Calu3 (cell line): ENCODE measurements at regions not wholly inside any gene's neighbourhood (a gene's known extent, or its start where the extent isn't known, plus 50 kb on each side); places are given as distances from the start of the nearest gene placed in this dataset.

Source experiments
- BruUV-seq: library from RNA; stranded (reverse); fragments of 400-500 nt; replicated peaks from 2 replicates; lab custom pipeline; 2021; lab: Mats Ljungman, UMichigan
- CTCF ChIA-PET: fragments of 300-600 bp; sonication (Branson Sonifier 250); formaldehyde crosslinking; loops from one replicate; lab custom pipeline; 2022; ENCODE audit warnings: antibody characterized with exemption; lab: Charles Lee
- DNase-seq: peaks from one replicate; pipeline ENCODE4 v3.0.0; 2022
- H3K27ac Mint-ChIP-seq: one replicate; pipeline ENCODE4 v1.8.0; 2022; ENCODE audit warnings: mixed read lengths; ENCODE audit not compliant: unreplicated experiment
- H3K27me3 Mint-ChIP-seq: one replicate; pipeline ENCODE4 v1.8.0; 2022; ENCODE audit warnings: mixed read lengths; ENCODE audit not compliant: unreplicated experiment
- H3K36me3 Mint-ChIP-seq: one replicate; pipeline ENCODE4 v1.8.0; 2022; ENCODE audit warnings: mild to moderate bottlenecking, moderate library complexity, mixed read lengths; ENCODE audit not compliant: insufficient read depth, unreplicated experiment
- H3K4me1 Mint-ChIP-seq: one replicate; pipeline ENCODE4 v1.8.0; 2022; ENCODE audit warnings: mild to moderate bottlenecking, low read depth, mixed read lengths; ENCODE audit not compliant: unreplicated experiment
- H3K4me3 Mint-ChIP-seq: one replicate; pipeline ENCODE4 v1.8.0; 2022; ENCODE audit warnings: mild to moderate bottlenecking, low read depth, moderate library complexity, mixed read lengths; ENCODE audit not compliant: unreplicated experiment
- H3K9me3 Mint-ChIP-seq: one replicate; pipeline ENCODE4 v1.8.0; 2022; ENCODE audit warnings: low read depth, mixed read lengths; ENCODE audit not compliant: unreplicated experiment
- CTCF ChIP-seq: fragments of 200-600 bp; IDR thresholded peaks from one replicate; pipeline ENCODE4 v1.8.0; 2022; ENCODE audit warnings: antibody characterized with exemption; ENCODE audit not compliant: unreplicated experiment
- intact Hi-C: fragments of 100-400 bp; cut with micrococcal nuclease; formaldehyde crosslinking; loops from one replicate; pipeline ENCODE4 v1.10.0; 2022; ENCODE audit not compliant: unreplicated experiment

DNA sequence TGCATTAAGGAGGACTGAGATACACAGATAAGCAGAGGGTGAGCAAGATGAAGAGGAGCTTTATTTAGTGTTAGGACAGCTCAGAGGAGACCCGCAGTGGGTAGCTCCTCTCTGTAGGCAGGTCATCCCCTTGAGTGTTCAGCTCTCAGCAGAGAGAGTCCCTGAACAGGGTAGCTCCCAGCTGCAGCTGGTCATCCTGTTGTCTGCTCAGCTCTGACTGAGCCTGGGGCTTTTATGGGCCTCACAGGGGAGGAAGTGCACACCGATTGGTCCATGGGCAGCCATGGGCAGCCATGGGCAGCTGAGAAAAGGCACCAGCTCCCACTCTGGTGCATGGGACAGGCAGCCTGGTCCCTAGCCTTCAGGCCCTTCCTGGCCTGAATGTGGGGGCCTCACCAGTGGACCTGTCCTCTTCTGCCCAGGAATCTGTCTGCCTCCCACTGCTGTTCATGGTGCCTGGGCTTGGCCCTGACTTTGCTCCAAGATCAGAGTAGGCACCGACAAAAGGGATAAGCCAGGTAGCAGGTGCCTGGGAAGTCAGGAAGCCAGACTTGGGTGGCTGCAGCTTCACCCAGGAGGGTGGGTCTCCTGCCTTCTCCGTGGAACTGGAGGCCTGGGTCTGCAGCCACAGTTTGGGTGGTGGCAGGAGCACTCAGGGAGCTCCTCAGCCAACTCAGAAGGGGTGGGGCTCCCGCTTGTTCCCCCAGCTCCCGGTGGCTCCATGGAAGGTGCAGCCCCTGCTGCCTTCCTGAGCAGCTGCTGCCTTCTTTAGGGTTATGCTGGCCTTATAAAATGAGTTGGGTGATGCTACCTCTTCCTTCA, 54.7 kb downstream of the MYEOV start:
- DNase-seq = no peak
- no TSS peak for BruUV-seq
- CTCF ChIA-PET = interaction anchor here (0.7 kb wide), 1 partner anchor 11 kb away, joined by 3 read pairs; no protein-coding TSS in a partner anchor
- intact Hi-C loops = no loop called here
- peaks cover 43% of the 10 kb centered on the region for H3K4me1 Mint-ChIP-seq
- H3K9me3 Mint-ChIP-seq = peaks cover 4% of the 10 kb centered on the region
- no peak overlapping the region for H3K4me3 Mint-ChIP-seq
- no peaks in the 10 kb centered on the region for H3K36me3 Mint-ChIP-seq
- no peaks in the 10 kb centered on the region for H3K27me3 Mint-ChIP-seq
- H3K27ac Mint-ChIP-seq = no peak overlapping the region
- no peak for TF ChIP-seq CTCF

GRCh38 chr11:69350040-69350439, 56.1 kb downstream of the MYEOV start:
- Mint-ChIP-seq H3K9me3 (peaks cover 4% of the 10 kb centered on the region), H3K27me3 (no peaks in the 10 kb centered on the region), H3K4me3 (no peak overlapping the region), H3K4me1 (peaks cover 43% of the 10 kb centered on the region), H3K36me3 (peaks cover 7% of the 10 kb centered on the region), H3K27ac (peak overlapping the region; percentile 12)
- no TSS peak for BruUV-seq
- CTCF ChIA-PET = no interaction called here
- no peak for DNase-seq
- no peak for TF ChIP-seq CTCF
- intact Hi-C loops = no loop called here

DNA sequence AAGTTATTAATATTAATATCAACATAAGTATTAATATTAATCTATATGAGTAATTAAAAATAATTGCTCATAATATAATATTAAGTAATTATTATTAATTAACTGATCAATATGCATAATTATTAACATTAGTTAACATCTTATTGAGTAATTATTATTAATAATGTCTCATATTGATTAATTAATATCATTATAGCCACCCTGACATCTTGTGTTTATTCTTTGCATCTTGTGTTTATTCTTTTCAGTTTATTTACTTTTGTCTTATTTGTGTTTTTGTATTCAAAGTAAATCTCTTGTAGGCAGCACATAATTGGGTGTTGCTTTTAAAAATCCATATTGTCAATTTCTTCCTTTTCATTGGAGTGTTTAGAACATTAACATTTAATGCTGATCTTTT, 56.6 kb downstream of the MYEOV start:
- Mint-ChIP-seq H3K27me3 (no peaks in the 10 kb centered on the region), H3K27ac (peak overlapping the region; percentile 58), H3K36me3 (peaks cover 8% of the 10 kb centered on the region), H3K4me3 (no peak overlapping the region), H3K4me1 (peaks cover 43% of the 10 kb centered on the region), H3K9me3 (peaks cover 4% of the 10 kb centered on the region)
- intact Hi-C loops = no loop called here
- no peak for DNase-seq
- CTCF ChIA-PET = interaction anchor here (0.6 kb wide), 1 partner anchor 71 kb away, joined by 3 read pairs; no protein-coding TSS in a partner anchor
- TF ChIP-seq CTCF = no peak
- BruUV-seq = no TSS peak

DNA sequence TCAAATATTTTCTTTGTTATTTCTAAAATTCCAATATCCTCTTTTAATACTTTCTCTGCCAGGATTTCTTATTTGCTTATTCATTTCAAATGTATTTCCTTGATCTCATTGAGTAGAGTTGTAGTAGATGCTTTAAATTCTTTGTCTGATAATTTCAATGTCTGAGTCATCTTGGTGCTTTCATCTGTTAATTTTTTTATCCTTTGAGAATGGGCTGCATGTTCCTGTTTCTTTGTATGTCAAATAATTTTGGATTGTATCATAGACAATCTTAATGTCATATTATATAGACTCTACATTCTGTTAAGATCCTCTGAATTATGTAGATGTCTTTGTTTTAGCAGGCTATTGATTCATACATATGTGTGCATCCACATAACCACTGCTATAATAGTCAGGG, 57.5 kb downstream of the MYEOV start:
- intact Hi-C loops = no loop called here
- CTCF ChIA-PET = interaction anchor here (0.5 to 0.7 kb wide), 3 partner anchors 220 to 649 kb away, joined by 3 to 4 read pairs (median 3); no protein-coding TSS in a partner anchor
- no TSS peak for BruUV-seq

More for the DNA sequence above, 57.5 kb downstream of the MYEOV start:
- H3K9me3 Mint-ChIP-seq = peaks cover 4% of the 10 kb centered on the region
- H3K4me1 Mint-ChIP-seq = peaks cover 39% of the 10 kb centered on the region
- H3K27me3 Mint-ChIP-seq = no peaks in the 10 kb centered on the region
- H3K4me3 Mint-ChIP-seq = no peak overlapping the region
- DNase-seq = no peak
- H3K36me3 Mint-ChIP-seq = peaks cover 8% of the 10 kb centered on the region
- peak overlapping the region; percentile 58 for H3K27ac Mint-ChIP-seq
- no peak for TF ChIP-seq CTCF
